ENCODE measurements at regions not wholly inside any gene's neighbourhood (a gene's known extent, or its start where the extent isn't known, plus 50 kb on each side); places are given as distances from the start of the nearest gene placed in this dataset.

DNA sequence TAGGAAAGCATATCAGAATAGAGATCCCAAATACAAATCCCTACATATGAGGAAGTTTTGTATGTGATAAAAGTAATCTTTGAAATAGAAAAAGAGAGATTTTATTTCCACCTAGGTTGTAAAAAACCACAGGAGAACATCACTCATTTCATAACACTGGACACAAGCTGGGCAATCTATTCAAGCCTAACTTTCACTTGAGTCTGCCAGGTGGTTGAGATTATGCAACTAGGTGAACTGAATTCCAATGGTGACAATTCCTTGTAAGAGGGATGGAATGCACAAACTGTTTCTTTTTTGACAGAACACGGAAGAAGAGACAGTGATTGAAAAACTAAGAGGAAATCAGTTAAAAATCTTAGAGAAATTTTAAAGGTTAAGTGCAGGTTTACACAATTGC lies 619.6 kb upstream of the TMEFF2 start:
- H3K4me2 ChIP-seq (ENCODE audit: low read length) = no peak overlapping the region
- H3K14ac ChIP-seq (ENCODE audit: low read length) = no peak overlapping the region
- H2AK5ac ChIP-seq (ENCODE audit: low read length) = no peak overlapping the region
- H2BK120ac ChIP-seq (ENCODE audit: insufficient read depth, low read length, poor library complexity) = no peak overlapping the region
- H3K79me2 ChIP-seq (ENCODE audit: control insufficient read depth, insufficient read depth, low read length, poor library complexity) = no peaks in the 10 kb centered on the region
- no peak overlapping the region for H3K9ac ChIP-seq (ENCODE audit: low read length)
- no peak overlapping the region for H3K4ac ChIP-seq (ENCODE audit: low read depth, low read length)
- no peak overlapping the region for H3K18ac ChIP-seq (ENCODE audit: low read length)
- H3K27me3 ChIP-seq (ENCODE audit: insufficient read depth, low read length) = no peaks in the 10 kb centered on the region
- H3K36me3 ChIP-seq (ENCODE audit: control insufficient read depth in 1 of 2, insufficient read depth in 2 of 2, low read length in 2 of 2) = no peaks in the 10 kb centered on the region
- WGBS (ENCODE audit: extremely low coverage, insufficient coverage, insufficient read length) = no CpG with 5 or more reads among the region's 1 CpG
- peak; percentile 23 to 66 for DNase-seq
- no peak overlapping the region for H2BK5ac ChIP-seq (ENCODE audit: low read depth, low read length, poor library complexity)
- no peaks in the 10 kb centered on the region for H3K4me1 ChIP-seq (ENCODE audit: control insufficient read depth in 1 of 2, insufficient read depth in 2 of 2, low read length in 2 of 2)
- no peaks in the 10 kb centered on the region for H3K79me1 ChIP-seq (ENCODE audit: low read length)
- no peak overlapping the region for H3K27ac ChIP-seq (ENCODE audit: low read depth, low read length)
- no peak overlapping the region for H4K91ac ChIP-seq (ENCODE audit: low read depth, low read length)
- no peaks in the 10 kb centered on the region for H3K9me3 ChIP-seq (ENCODE audit: insufficient read depth, low read depth, low read length)
- H3K4me3 ChIP-seq (ENCODE audit: low read depth, low read length) = no peak overlapping the region
- no peak overlapping the region for H2AFZ ChIP-seq (ENCODE audit: insufficient read depth, low read length, poor library complexity)
- no peak overlapping the region for H4K8ac ChIP-seq (ENCODE audit: low read depth, low read length)
- no peak overlapping the region for H4K12ac ChIP-seq (ENCODE audit: low read depth, low read length)
- no peak overlapping the region for H3K23ac ChIP-seq (ENCODE audit: low read length)
- H2BK12ac ChIP-seq (ENCODE audit: low read length) = no peak overlapping the region

DNA sequence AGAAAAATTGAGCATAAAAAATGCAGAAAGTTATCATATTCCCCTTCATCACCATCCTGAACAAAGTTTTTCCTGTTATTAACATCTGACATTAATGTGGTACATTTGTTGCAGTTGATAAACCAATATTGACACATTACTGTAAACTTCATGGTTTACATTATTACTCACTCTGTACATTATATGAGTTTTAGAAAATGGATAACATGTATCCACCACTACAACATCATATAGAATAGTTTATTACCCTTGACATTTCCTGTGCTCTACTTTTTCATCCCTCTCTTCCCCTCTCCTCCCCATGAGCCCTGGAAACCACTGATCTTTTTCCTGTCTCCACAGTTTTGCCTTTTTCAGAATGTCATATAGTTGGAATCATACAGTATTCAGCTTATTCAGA lies 618.6 kb upstream of the TMEFF2 start:
- Histone ChIP-seq H4K91ac (ENCODE audit: low read depth, low read length) (no peak overlapping the region), H4K12ac (ENCODE audit: low read depth, low read length) (no peak overlapping the region), H3K4me1 (ENCODE audit: control insufficient read depth in 1 of 2, insufficient read depth in 2 of 2, low read length in 2 of 2) (no peaks in the 10 kb centered on the region), H3K27ac (ENCODE audit: low read depth, low read length) (no peak overlapping the region), H3K36me3 (ENCODE audit: control insufficient read depth in 1 of 2, insufficient read depth in 2 of 2, low read length in 2 of 2) (no peaks in the 10 kb centered on the region), H3K23ac (ENCODE audit: low read length) (no peak overlapping the region), H2BK120ac (ENCODE audit: insufficient read depth, low read length, poor library complexity) (no peak overlapping the region), H3K27me3 (ENCODE audit: insufficient read depth, low read length) (no peaks in the 10 kb centered on the region), H4K8ac (ENCODE audit: low read depth, low read length) (no peak overlapping the region), H2BK5ac (ENCODE audit: low read depth, low read length, poor library complexity) (no peak overlapping the region), H3K9me3 (ENCODE audit: insufficient read depth, low read depth, low read length) (no peaks in the 10 kb centered on the region), H2BK12ac (ENCODE audit: low read length) (no peak overlapping the region), H3K79me2 (ENCODE audit: control insufficient read depth, insufficient read depth, low read length, poor library complexity) (no peaks in the 10 kb centered on the region), H2AFZ (ENCODE audit: insufficient read depth, low read length, poor library complexity) (no peak overlapping the region), H2AK5ac (ENCODE audit: low read length) (no peak overlapping the region), H3K14ac (ENCODE audit: low read length) (no peak overlapping the region), H3K4ac (ENCODE audit: low read depth, low read length) (no peak overlapping the region), H3K18ac (ENCODE audit: low read length) (no peak overlapping the region), H3K4me3 (ENCODE audit: low read depth, low read length) (no peak overlapping the region), H3K79me1 (ENCODE audit: low read length) (no peaks in the 10 kb centered on the region), H3K9ac (ENCODE audit: low read length) (no peak overlapping the region), H3K4me2 (ENCODE audit: low read length) (no peak overlapping the region)
- no peak for DNase-seq

DNA sequence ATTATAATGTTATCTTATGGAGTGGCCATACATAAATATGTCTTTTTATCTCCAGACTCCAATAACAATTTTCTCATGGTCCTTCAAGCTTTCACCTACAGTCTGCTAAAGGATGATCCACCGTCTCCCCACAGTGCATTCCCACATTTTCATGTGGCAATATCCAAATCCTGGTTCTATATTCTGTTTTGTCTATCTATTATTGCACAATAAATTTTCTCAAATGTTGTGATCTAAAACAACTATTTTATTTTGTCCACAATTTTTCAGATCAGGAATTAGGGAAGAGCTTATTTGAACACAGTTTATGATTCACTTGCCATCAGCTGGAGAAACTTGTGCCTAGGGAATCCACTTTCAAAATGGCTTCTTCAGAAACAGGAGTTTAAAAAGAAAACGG lies 614.4 kb upstream of the TMEFF2 start:
- H3K4me3 ChIP-seq (ENCODE audit: low read depth, low read length) = no peak overlapping the region
- no peak overlapping the region for H4K91ac ChIP-seq (ENCODE audit: low read depth, low read length)
- H3K23ac ChIP-seq (ENCODE audit: low read length) = no peak overlapping the region
- H3K9ac ChIP-seq (ENCODE audit: low read length) = no peak overlapping the region
- no peak overlapping the region for H3K18ac ChIP-seq (ENCODE audit: low read length)
- no peak overlapping the region for H2AFZ ChIP-seq (ENCODE audit: insufficient read depth, low read length, poor library complexity)
- no peak overlapping the region for H2AK5ac ChIP-seq (ENCODE audit: low read length)
- no peaks in the 10 kb centered on the region for H3K79me1 ChIP-seq (ENCODE audit: low read length)
- no peak overlapping the region for H3K4ac ChIP-seq (ENCODE audit: low read depth, low read length)
- DNase-seq = no peak
- H3K4me2 ChIP-seq (ENCODE audit: low read length) = no peak overlapping the region
- no peaks in the 10 kb centered on the region for H3K36me3 ChIP-seq (ENCODE audit: control insufficient read depth in 1 of 2, insufficient read depth in 2 of 2, low read length in 2 of 2)
- no peak overlapping the region for H2BK120ac ChIP-seq (ENCODE audit: insufficient read depth, low read length, poor library complexity)
- no peaks in the 10 kb centered on the region for H3K79me2 ChIP-seq (ENCODE audit: control insufficient read depth, insufficient read depth, low read length, poor library complexity)
- WGBS (ENCODE audit: extremely low coverage, insufficient coverage, insufficient read length) = no CpG with 5 or more reads among the region's 2 CpGs
- no peak overlapping the region for H4K12ac ChIP-seq (ENCODE audit: low read depth, low read length)
- H3K14ac ChIP-seq (ENCODE audit: low read length) = no peak overlapping the region
- no peaks in the 10 kb centered on the region for H3K9me3 ChIP-seq (ENCODE audit: insufficient read depth, low read depth, low read length)
- H2BK12ac ChIP-seq (ENCODE audit: low read length) = no peak overlapping the region
- H3K27ac ChIP-seq (ENCODE audit: low read depth, low read length) = no peak overlapping the region
- no peak overlapping the region for H2BK5ac ChIP-seq (ENCODE audit: low read depth, low read length, poor library complexity)
- H4K8ac ChIP-seq (ENCODE audit: low read depth, low read length) = no peak overlapping the region
- no peaks in the 10 kb centered on the region for H3K27me3 ChIP-seq (ENCODE audit: insufficient read depth, low read length)
- no peaks in the 10 kb centered on the region for H3K4me1 ChIP-seq (ENCODE audit: control insufficient read depth in 1 of 2, insufficient read depth in 2 of 2, low read length in 2 of 2)

DNA sequence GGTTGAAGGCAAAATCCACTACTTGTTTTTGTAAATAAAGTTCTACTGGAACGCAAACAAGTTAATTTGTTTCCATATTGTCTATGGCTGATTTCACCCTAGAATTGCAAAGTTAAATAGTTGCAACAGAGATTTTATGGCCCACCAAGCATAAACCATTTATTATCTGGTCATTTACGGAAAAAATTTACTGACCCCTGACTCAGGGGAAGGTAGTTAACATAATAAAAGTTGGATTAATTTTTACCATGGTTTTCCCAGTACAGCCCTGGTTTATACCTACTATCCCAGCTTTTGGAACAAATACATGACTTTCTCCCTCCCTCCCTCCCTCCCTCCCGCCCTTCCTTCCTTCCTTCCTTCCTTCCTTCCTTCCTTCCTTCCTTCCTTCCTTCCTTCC lies 588.9 kb upstream of the TMEFF2 start:
- Histone ChIP-seq H2AK5ac (ENCODE audit: low read length) (no peak overlapping the region), H2BK5ac (ENCODE audit: low read depth, low read length, poor library complexity) (no peak overlapping the region), H3K4me1 (ENCODE audit: control insufficient read depth in 1 of 2, insufficient read depth in 2 of 2, low read length in 2 of 2) (no peaks in the 10 kb centered on the region), H3K14ac (ENCODE audit: low read length) (no peak overlapping the region), H2AFZ (ENCODE audit: insufficient read depth, low read length, poor library complexity) (no peak overlapping the region), H2BK12ac (ENCODE audit: low read length) (no peak overlapping the region), H3K79me2 (ENCODE audit: control insufficient read depth, insufficient read depth, low read length, poor library complexity) (no peaks in the 10 kb centered on the region), H4K8ac (ENCODE audit: low read depth, low read length) (no peak overlapping the region), H3K18ac (ENCODE audit: low read length) (no peak overlapping the region), H2BK120ac (ENCODE audit: insufficient read depth, low read length, poor library complexity) (no peak overlapping the region), H3K9me3 (ENCODE audit: insufficient read depth, low read depth, low read length) (no peaks in the 10 kb centered on the region), H3K23ac (ENCODE audit: low read length) (no peak overlapping the region), H4K91ac (ENCODE audit: low read depth, low read length) (no peak overlapping the region), H3K9ac (ENCODE audit: low read length) (no peak overlapping the region), H4K12ac (ENCODE audit: low read depth, low read length) (no peak overlapping the region), H3K79me1 (ENCODE audit: low read length) (no peaks in the 10 kb centered on the region), H3K4me3 (ENCODE audit: low read depth, low read length) (no peak overlapping the region), H3K27me3 (ENCODE audit: insufficient read depth, low read length) (no peaks in the 10 kb centered on the region), H3K4me2 (ENCODE audit: low read length) (no peak overlapping the region), H3K4ac (ENCODE audit: low read depth, low read length) (no peak overlapping the region), H3K27ac (ENCODE audit: low read depth, low read length) (no peak overlapping the region), H3K36me3 (ENCODE audit: control insufficient read depth in 1 of 2, insufficient read depth in 2 of 2, low read length in 2 of 2) (no peaks in the 10 kb centered on the region)
- DNase-seq = no peak
- no CpG with 5 or more reads among the region's 3 CpGs for WGBS (ENCODE audit: extremely low coverage, insufficient coverage, insufficient read length)

Measured in trophoblast cell (in vitro differentiated cells and primary cell).